ENCODE measurements at regions not wholly inside any gene's neighbourhood (a gene's known extent, or its start where the extent isn't known, plus 50 kb on each side); places are given as distances from the start of the nearest gene placed in this dataset.
A peak's percentile ranks its signal among the peaks of the same experiment; 100 is the strongest.

GRCh38 chr5:136780518-136780917 lies 415.2 kb upstream of the TRPC7 start:
- no peaks in the 10 kb centered on the region for H3K27me3 ChIP-seq (ENCODE audit: control insufficient read depth, insufficient read depth, low read length)
- H3K4me3 Mint-ChIP-seq, result no peak overlapping the region

GRCh38 chr5:136776022-136776927 lies 410.9 kb upstream of the TRPC7 start:
- ATAC-seq (ENCODE audit: low read depth in 2 of 2), result no peak
- Histone ChIP-seq H3K9me3 (ENCODE audit: control insufficient read depth in 2 of 2, low read length in 2 of 2) (no peaks in the 10 kb centered on the region), H3K27ac (ENCODE audit: insufficient read depth, low read length, poor library complexity, severe bottlenecking) (no peak overlapping the region), H3K36me3 (ENCODE audit: control insufficient read depth, insufficient read depth, low read length) (no peaks in the 10 kb centered on the region), H3K4me1 (ENCODE audit: control insufficient read depth, insufficient read depth, low read length, poor library complexity, severe bottlenecking) (no peaks in the 10 kb centered on the region), H3K4me3 (ENCODE audit: low read depth, low read length) (no peak overlapping the region), H3K27me3 (ENCODE audit: control insufficient read depth, insufficient read depth, low read length) (no peaks in the 10 kb centered on the region)
- Mint-ChIP-seq H3K27ac (no peak overlapping the region), H3K9me3 (peaks cover 0 to 5% (median 2%) of the 10 kb centered on the region in 7 donors), H3K27me3 (no peaks in the 10 kb centered on the region), H3K4me3 (no peak overlapping the region), H3K36me3 (no peaks in the 10 kb centered on the region), H3K4me1 (no peaks in the 10 kb centered on the region)
- DNase-seq, result no peak

More at GRCh38 chr5:136780518-136780917, 415.2 kb upstream of the TRPC7 start:
- Mint-ChIP-seq H3K36me3 (no peaks in the 10 kb centered on the region), H3K27ac (no peak overlapping the region), H3K4me1 (no peaks in the 10 kb centered on the region), H3K27me3 (no peaks in the 10 kb centered on the region), H3K9me3 (peaks cover 0 to 8% (median 4%) of the 10 kb centered on the region in 7 donors)
- Histone ChIP-seq H3K9me3 (ENCODE audit: control insufficient read depth in 2 of 2, low read length in 2 of 2) (no peaks in the 10 kb centered on the region), H3K36me3 (ENCODE audit: control insufficient read depth, insufficient read depth, low read length) (no peaks in the 10 kb centered on the region), H3K4me3 (ENCODE audit: low read depth, low read length) (no peak overlapping the region), H3K27ac (ENCODE audit: insufficient read depth, low read length, poor library complexity, severe bottlenecking) (no peak overlapping the region), H3K4me1 (ENCODE audit: control insufficient read depth, insufficient read depth, low read length, poor library complexity, severe bottlenecking) (no peaks in the 10 kb centered on the region)
- DNase-seq, result no peak
- ATAC-seq (ENCODE audit: low read depth in 2 of 2), result no peak

- Mint-ChIP-seq H3K27ac (no peak overlapping the region), H3K27me3 (no peaks in the 10 kb centered on the region), H3K4me1 (no peaks in the 10 kb centered on the region), H3K36me3 (no peaks in the 10 kb centered on the region), H3K4me3 (no peak overlapping the region), H3K9me3 (peaks cover 0 to 9% (median 2%) of the 10 kb centered on the region in 7 donors)
- no peak for DNase-seq
- ATAC-seq (ENCODE audit: low read depth in 2 of 2), result no peak
- Histone ChIP-seq H3K4me3 (ENCODE audit: low read depth, low read length) (no peak overlapping the region), H3K4me1 (ENCODE audit: control insufficient read depth, insufficient read depth, low read length, poor library complexity, severe bottlenecking) (no peaks in the 10 kb centered on the region), H3K27ac (ENCODE audit: insufficient read depth, low read length, poor library complexity, severe bottlenecking) (no peak overlapping the region), H3K36me3 (ENCODE audit: control insufficient read depth, insufficient read depth, low read length) (no peaks in the 10 kb centered on the region), H3K9me3 (ENCODE audit: control insufficient read depth in 2 of 2, low read length in 2 of 2) (no peaks in the 10 kb centered on the region), H3K27me3 (ENCODE audit: control insufficient read depth, insufficient read depth, low read length) (no peaks in the 10 kb centered on the region)
Measured at GRCh38 chr5:136772491-136772890, 407.1 kb upstream of the TRPC7 start.

GRCh38 chr5:136769900-136770684 lies 404.7 kb upstream of the TRPC7 start:
- Mint-ChIP-seq H3K4me3 (peak overlapping the region in 1 of 4 donors; percentile 66), H3K36me3 (no peaks in the 10 kb centered on the region), H3K9me3 (peaks cover 0 to 4% (median 2%) of the 10 kb centered on the region in 7 donors), H3K4me1 (no peaks in the 10 kb centered on the region), H3K27ac (no peak overlapping the region), H3K27me3 (no peaks in the 10 kb centered on the region)
- Histone ChIP-seq H3K9me3 (ENCODE audit: control insufficient read depth in 2 of 2, low read length in 2 of 2) (no peaks in the 10 kb centered on the region), H3K27ac (ENCODE audit: insufficient read depth, low read length, poor library complexity, severe bottlenecking) (no peak overlapping the region), H3K27me3 (ENCODE audit: control insufficient read depth, insufficient read depth, low read length) (no peaks in the 10 kb centered on the region), H3K4me1 (ENCODE audit: control insufficient read depth, insufficient read depth, low read length, poor library complexity, severe bottlenecking) (no peaks in the 10 kb centered on the region), H3K4me3 (ENCODE audit: low read depth, low read length) (no peak overlapping the region), H3K36me3 (ENCODE audit: control insufficient read depth, insufficient read depth, low read length) (no peaks in the 10 kb centered on the region)
- ATAC-seq (ENCODE audit: low read depth in 2 of 2) (no peak), DNase-seq (peak in 2 of 3 donors; percentile 11)

GRCh38 chr5:136769093-136769492 lies 403.7 kb upstream of the TRPC7 start:
- H3K9me3 ChIP-seq (ENCODE audit: control insufficient read depth in 2 of 2, low read length in 2 of 2), result no peaks in the 10 kb centered on the region
- H3K27me3 ChIP-seq (ENCODE audit: control insufficient read depth, insufficient read depth, low read length), result no peaks in the 10 kb centered on the region
- Mint-ChIP-seq H3K9me3 (peaks cover 0 to 4% (median 2%) of the 10 kb centered on the region in 7 donors), H3K36me3 (no peaks in the 10 kb centered on the region), H3K27ac (no peak overlapping the region), H3K4me1 (no peaks in the 10 kb centered on the region), H3K27me3 (no peaks in the 10 kb centered on the region), H3K4me3 (no peak overlapping the region)
- H3K36me3 ChIP-seq (ENCODE audit: control insufficient read depth, insufficient read depth, low read length), result no peaks in the 10 kb centered on the region
- no peaks in the 10 kb centered on the region for H3K4me1 ChIP-seq (ENCODE audit: control insufficient read depth, insufficient read depth, low read length, poor library complexity, severe bottlenecking)
- no peak overlapping the region for H3K4me3 ChIP-seq (ENCODE audit: low read depth, low read length)
- DNase-seq, result no peak
- no peak for ATAC-seq (ENCODE audit: low read depth in 2 of 2)
- H3K27ac ChIP-seq (ENCODE audit: insufficient read depth, low read length, poor library complexity, severe bottlenecking), result no peak overlapping the region

- H3K4me3 ChIP-seq (ENCODE audit: low read depth, low read length), result no peak overlapping the region
- H3K4me1 Mint-ChIP-seq, result no peaks in the 10 kb centered on the region
- H3K9me3 ChIP-seq (ENCODE audit: control insufficient read depth in 2 of 2, low read length in 2 of 2), result no peaks in the 10 kb centered on the region
- no peak overlapping the region for H3K27ac Mint-ChIP-seq
- DNase-seq, result no peak
- no peaks in the 10 kb centered on the region for H3K4me1 ChIP-seq (ENCODE audit: control insufficient read depth, insufficient read depth, low read length, poor library complexity, severe bottlenecking)
- H3K36me3 Mint-ChIP-seq, result no peaks in the 10 kb centered on the region
- H3K27me3 ChIP-seq (ENCODE audit: control insufficient read depth, insufficient read depth, low read length), result no peaks in the 10 kb centered on the region
- no peak for ATAC-seq (ENCODE audit: low read depth in 2 of 2)
- H3K9me3 Mint-ChIP-seq, result peaks cover 0 to 4% (median 2%) of the 10 kb centered on the region in 7 donors
- no peaks in the 10 kb centered on the region for H3K27me3 Mint-ChIP-seq
- H3K36me3 ChIP-seq (ENCODE audit: control insufficient read depth, insufficient read depth, low read length), result no peaks in the 10 kb centered on the region
- H3K4me3 Mint-ChIP-seq, result no peak overlapping the region
- H3K27ac ChIP-seq (ENCODE audit: insufficient read depth, low read length, poor library complexity, severe bottlenecking), result no peak overlapping the region
Measured at GRCh38 chr5:136768457-136768856, 403.1 kb upstream of the TRPC7 start.

- Mint-ChIP-seq H3K36me3 (no peaks in the 10 kb centered on the region), H3K4me3 (peak overlapping the region in 1 of 4 donors; percentile 1)
Measured at GRCh38 chr5:136766456-136766855, 401.1 kb upstream of the TRPC7 start.

More at GRCh38 chr5:136766456-136766855, 401.1 kb upstream of the TRPC7 start:
- H3K36me3 ChIP-seq (ENCODE audit: control insufficient read depth, insufficient read depth, low read length), result no peaks in the 10 kb centered on the region
- H3K27me3 ChIP-seq (ENCODE audit: control insufficient read depth, insufficient read depth, low read length), result no peaks in the 10 kb centered on the region
- DNase-seq, result no peak
- H3K27me3 Mint-ChIP-seq, result no peaks in the 10 kb centered on the region
- peaks cover 0 to 4% (median 2%) of the 10 kb centered on the region in 7 donors for H3K9me3 Mint-ChIP-seq
- no peak for ATAC-seq (ENCODE audit: low read depth in 2 of 2)
- H3K9me3 ChIP-seq (ENCODE audit: control insufficient read depth in 2 of 2, low read length in 2 of 2), result no peaks in the 10 kb centered on the region
- no peaks in the 10 kb centered on the region for H3K4me1 Mint-ChIP-seq
- H3K4me3 ChIP-seq (ENCODE audit: low read depth, low read length), result no peak overlapping the region
- no peak overlapping the region for H3K27ac ChIP-seq (ENCODE audit: insufficient read depth, low read length, poor library complexity, severe bottlenecking)
- no peak overlapping the region for H3K27ac Mint-ChIP-seq
- no peaks in the 10 kb centered on the region for H3K4me1 ChIP-seq (ENCODE audit: control insufficient read depth, insufficient read depth, low read length, poor library complexity, severe bottlenecking)
